Adrenal gland (tissue), 5 donors: ENCODE measurements at regions not wholly inside any gene's neighbourhood (a gene's known extent, or its start where the extent isn't known, plus 50 kb on each side); places are given as distances from the start of the nearest gene placed in this dataset.

Experiments
- POLR2A ChIP-seq, 2 donors: fragments of 450-650 bp; IDR thresholded peaks; one replicate each; pipeline ENCODE4 v1.6.1; 2017; ENCODE audit warnings: antibody characterized with exemption in 2 of 2, mild to moderate bottlenecking in 2 of 2, moderate library complexity in 1 of 2
- TF ChIP-seq, protein P1 (sequence below), 6 experiments: fragments of 450-650 bp in 4 of 6; fragments of 200-600 bp in 2 of 6; sonication (generic) in 1 of 6; IDR thresholded peaks; 1 replicate in 5 of 6; 2 replicates in 1 of 6; pipeline versions ENCODE4 v1.5.1 to v1.8.0; 2016 to 2021; ENCODE audit warnings: antibody characterized with exemption in 6 of 6, mild to moderate bottlenecking in 2 of 6, moderate library complexity in 1 of 6
- donor health status: DM: no; HTN: no; CAD: no.

DNA sequence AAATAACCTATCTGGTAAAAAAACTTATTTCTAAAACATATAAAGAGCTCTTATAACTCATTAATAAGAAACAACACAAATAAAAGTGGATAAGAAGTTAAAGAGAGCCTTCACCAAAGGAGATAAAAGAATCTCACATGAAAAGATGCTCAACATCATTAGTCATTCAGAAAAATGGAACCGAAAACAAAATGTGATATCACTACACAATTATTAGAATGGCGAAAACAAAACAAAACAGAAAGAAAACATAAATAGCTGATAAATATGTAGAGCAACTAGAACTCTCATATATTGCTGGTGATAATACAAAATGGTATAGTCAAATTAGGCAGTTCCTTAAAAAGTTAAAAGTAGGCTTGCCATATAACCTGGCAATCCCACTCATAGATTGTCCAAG is 1109.3 kb downstream of the PLA2G4A start:
- TF ChIP-seq, protein P1, sequence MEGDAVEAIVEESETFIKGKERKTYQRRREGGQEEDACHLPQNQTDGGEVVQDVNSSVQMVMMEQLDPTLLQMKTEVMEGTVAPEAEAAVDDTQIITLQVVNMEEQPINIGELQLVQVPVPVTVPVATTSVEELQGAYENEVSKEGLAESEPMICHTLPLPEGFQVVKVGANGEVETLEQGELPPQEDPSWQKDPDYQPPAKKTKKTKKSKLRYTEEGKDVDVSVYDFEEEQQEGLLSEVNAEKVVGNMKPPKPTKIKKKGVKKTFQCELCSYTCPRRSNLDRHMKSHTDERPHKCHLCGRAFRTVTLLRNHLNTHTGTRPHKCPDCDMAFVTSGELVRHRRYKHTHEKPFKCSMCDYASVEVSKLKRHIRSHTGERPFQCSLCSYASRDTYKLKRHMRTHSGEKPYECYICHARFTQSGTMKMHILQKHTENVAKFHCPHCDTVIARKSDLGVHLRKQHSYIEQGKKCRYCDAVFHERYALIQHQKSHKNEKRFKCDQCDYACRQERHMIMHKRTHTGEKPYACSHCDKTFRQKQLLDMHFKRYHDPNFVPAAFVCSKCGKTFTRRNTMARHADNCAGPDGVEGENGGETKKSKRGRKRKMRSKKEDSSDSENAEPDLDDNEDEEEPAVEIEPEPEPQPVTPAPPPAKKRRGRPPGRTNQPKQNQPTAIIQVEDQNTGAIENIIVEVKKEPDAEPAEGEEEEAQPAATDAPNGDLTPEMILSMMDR (IDR thresholded peaks at IDR 0.05) = no peak
- no peak for TF ChIP-seq POLR2A (IDR thresholded peaks at IDR 0.05)
